NCI-H1092 (cell line): ENCODE measurements at regions not wholly inside any gene's neighbourhood (a gene's known extent, or its start where the extent isn't known, plus 50 kb on each side); places are given as distances from the start of the nearest gene placed in this dataset.
"Not testable (repeated sequence)": the region's sequence is repeated elsewhere in the genome, so short reads cannot be mapped to it uniquely, and the experiment has no call there.

Experiments used
- DNase-seq: peaks from one replicate; lab custom pipeline; 2025; lab: John Stamatoyannopoulos, UW

DNA sequence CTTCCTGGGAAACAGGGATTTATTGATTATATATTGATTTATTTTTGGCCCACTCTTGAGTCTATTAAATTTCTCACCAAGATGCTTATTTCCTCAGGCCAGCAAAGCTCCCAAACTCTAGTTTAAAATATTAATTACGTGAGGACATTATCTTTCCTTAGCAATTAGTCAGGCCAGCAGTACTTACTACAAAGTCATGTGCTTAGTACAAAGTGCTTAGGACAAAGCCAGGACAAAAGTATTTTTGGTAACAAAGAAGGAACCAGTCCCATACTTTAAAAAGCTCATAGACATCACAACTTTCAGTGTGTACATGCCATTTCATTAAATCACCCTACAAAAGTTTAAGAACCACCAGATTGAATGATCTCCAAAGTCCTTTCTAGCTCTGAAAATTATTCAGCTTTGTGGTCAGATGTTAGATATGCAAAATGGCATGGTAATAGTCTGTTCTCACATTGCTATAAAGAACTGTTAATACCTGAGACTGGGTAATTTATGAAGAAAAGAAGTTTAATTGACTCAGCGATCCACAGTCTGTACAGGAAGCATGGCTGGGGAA is 94.7 kb upstream of the PWP1 start:
- no peak for DNase-seq

DNA sequence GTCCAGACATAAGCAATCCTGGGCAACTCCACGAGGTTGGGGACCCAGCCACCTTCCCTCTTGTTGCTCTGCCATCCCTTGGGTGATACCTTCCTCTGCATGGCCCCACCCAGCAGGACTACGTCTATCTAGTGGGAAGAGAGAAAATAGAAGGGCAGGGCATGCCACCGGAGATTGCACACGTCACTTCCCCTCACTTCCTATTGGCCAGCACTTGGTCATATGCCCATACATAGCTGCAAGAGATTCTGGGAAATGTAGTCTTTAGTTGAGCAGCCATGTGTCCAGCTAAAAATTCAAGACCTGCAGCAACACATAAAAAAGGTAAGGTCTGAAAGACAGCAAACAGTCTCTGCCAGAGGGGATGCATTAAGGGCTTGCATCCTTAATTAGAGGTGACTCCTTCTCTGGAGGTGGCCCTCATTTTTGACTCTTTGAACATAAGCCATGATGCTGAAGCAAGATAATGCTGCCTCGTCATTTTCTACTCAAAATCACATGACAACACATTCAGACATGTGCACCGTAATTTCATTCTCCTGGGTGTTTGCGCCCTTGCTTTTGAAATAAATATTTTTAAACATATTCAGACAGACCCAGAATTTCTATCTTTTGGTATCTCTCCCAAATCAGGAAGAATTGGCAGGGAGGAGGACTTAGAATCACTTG is 91.8 kb upstream of the PWP1 start:
- DNase-seq, result no peak

DNA sequence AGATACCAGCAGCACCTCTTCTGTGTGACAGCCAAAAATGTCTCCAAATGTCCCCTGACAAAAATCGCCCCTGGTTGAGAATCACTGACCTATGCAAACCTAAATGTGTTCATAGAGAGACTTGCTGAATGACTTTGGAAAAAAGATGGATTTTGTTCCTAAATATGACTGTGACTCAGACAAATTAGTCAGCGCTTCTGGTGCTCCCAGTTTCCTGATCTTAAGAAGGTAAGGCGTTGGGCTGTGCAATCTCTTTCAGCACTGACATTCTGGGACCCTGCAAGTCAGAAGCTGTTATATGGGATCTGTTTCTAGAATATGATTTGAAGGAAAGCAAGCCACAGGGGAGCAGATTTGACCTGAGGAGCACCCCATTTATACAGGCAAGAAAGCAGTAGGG is 90.6 kb upstream of the PWP1 start:
- no peak for DNase-seq

DNA sequence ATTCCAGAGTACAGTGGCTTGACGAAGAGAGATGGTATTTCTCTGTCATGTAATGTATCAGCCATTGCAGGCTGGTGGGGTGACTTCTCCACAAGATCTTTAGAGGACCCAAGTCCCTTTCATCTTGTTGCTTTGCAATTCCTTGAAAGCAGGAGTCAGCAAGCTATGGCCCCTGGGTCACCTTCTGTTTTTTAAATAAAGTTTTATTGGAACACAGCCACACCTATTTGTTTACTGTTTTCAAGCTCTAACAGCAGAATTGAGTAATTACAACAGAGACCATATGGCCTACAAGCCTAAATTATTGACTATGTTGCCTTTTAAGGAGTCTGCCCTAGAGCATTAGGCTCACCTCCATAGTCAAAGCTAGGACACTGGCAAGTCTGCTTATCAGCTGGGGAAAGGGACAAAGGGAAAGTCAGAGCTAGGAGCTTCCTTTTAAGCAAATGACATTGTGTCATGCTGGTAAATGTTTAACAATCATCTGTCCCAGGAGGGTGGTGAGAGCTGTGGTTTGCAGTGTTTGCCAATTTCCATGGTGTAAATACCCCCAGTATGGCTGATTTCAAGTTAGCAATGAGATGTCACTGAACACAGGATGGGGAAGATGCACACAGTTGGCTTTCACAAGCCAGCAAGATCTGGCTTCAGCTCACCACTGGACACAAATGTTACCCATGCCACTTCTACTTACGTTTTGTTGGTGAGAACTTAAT is 87.7 kb upstream of the PWP1 start:
- no peak for DNase-seq

DNA sequence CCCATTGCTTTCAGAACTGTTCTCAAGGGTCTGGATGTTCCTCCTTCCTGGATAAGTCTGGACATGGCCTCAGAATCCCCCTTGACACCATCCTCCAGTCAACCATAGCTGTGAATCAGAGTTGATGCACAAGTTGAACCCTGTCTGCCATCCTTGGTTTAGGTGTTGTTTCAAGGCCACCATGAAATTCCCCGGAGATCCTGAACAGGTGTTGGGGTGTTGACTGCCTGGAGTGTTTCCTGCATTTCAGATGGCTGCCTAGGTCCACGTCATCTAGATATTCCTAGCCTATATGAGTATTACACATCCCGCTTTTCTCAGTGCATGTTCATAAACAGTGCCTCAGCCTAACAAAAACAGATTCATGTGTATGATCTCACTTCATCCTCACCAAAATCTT is 86.7 kb upstream of the PWP1 start:
- no peak for DNase-seq

DNA sequence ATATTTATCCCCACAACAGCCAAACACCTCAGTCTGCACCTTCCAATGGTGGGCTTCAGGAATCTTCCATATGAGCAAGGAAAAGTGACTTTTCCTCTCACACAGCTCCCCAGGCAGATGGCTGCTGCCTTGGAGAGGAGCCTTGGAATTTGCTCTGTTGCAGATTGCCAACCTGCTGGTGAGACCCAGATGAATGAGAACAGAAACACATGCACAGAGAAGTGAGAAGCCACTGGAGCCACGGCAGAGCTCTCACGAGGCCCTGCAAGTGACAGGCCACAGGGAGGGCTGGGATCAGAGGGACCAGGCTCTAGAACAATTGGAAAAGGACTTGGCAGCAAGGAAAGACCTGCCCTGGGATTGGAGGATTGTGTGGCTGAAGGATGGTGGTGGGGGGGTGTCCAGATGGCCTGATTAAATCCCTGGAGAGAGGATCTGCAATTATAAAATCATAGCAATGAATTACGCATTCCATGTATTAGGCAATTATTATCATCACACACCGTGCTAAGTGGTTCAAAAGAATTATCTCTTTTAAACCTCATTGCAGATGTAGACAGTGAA is 84.9 kb upstream of the PWP1 start:
- DNase-seq, result no peak

DNA sequence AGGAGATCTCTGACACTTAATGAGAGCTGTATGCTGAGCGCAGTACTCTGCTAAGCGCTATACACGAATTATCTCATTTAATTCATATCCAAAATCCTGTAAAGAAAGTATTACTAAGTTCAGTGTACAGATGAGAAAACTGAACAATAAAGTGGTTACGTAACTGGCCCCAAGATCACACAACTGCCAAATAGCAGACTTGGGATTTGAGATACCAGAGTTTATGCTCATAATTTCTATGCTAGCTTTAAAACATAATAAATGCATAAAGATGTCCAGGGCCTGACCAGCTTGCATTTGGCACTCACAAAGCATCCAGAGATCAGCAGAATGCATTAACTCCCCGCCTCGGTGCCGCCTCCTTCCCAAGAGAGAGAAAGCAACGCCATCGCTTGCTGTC is 83.2 kb upstream of the PWP1 start:
- DNase-seq, result no peak

DNA sequence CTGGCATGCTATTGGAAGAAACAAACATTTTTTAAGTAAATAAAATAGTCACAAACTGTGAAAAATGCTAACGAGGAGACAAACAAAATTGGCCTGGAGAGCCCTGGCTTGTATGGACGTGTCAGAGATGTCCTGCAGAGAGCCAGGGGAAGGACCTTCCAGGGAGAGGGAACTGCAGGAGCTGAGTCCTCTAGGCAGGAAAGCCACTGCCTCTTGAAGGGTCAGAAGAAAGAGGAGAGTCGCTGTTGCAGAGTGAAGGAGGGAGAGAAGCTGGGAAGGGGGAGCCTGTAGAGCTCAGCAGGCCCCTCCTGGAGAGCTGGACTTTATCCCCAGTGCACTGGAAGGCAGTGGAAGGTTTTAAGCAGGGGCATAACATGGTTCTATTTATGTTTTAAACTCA is 80.3 kb upstream of the PWP1 start:
- DNase-seq, result no peak

DNA sequence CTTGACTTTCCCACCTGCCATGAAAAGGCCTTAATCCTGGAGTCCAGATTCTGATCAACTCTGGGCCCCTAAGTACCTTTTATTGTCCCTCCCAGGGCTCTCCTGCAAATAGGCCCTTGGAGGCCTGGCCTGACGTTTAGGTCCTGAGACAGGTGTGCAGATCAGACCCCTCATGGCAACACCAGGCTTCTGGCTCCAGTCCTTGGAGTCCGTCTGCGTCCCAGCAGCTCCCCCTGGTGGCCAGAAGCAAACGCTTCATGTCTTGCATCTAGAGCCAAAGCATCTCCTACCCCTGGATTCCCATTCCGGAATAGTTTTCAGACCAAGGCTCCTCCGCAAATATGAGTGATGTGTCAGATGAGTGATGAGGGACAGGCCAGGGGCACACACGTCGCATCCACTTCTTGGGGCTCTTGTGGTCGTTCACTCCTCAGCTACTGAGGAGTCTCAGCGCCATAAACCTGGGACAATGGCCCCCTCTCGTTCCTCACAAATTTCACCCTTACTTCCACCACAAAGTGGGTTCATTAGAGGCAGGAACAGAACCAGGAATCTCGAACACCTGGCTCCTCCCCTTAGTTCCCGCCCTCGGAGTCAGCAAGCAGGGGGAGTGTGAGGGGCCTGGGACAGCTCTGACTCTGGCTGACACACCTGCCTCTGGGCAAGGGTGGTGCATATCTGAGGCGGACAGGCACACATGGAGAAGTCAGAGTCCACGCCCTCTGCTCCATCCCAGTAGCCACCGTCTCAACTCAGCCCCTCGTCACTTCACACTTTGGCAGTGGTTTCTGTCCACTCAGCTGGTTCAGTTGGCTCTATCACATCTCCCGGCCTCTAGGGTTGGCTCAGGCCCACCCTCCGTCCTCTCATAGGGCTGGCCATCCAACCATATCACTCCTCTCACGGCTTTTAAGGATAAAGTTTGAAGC is 77.9 kb upstream of the PWP1 start:
- peak; percentile 81 for DNase-seq

DNA sequence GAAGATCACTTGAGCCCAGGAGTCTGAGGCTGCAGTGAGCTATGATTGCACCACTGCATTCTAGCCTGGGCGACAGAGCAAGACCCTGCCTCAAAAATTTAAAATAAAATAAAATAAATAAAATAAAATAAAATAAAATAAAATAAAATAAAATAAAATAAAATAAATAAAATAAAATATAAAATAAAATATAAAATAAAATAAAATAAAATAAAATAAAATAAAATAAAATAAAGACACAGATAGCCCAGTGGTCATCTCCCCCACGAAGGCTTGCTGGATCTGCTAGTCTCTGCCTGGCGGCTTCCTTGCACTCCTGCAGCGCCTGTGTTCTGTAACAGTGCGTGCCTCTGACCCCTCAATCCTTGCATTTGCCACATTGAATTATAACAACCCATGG is 76.8 kb upstream of the PWP1 start:
- not testable (repeated sequence) for DNase-seq

DNA sequence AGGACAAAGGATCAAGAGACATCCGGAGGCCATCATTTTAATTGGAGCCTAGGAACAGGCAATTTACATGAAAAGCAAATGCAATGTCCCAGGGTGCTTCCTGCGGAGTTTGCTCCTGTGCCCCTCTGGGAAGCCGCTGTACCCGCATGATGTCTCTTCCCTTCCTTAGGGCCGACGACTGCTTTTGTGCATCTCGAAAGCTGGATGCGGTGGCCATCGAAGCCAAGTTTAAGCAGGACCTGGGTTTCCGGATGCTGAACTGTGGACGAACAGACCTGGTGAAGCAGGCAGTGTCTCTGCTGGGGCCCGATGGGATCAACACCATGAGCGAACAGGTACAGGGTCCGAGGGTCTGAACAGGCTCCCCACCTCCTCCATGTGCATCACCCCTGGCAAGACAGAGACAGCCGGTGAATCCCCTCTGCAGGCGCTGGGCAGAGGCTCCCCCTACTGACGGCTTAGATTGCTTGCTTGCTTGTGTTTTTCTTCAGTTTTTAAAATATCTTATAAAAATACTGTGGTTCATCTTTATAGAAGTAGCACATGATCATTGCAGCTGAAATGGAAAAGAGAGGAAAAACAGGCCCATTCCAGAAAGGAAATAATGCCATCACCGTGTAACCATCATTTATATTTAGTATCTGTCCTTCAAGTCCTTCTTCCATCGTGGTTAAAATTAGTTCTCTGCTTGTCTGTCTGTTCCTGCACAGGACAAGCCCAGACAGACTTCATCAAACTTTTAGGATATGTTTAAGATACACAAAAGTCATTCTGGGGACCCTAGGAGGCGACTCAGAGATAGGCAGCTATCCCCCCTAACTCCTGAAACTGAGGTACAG is 75.4 kb upstream of the PWP1 start:
- DNase-seq, result no peak

DNA sequence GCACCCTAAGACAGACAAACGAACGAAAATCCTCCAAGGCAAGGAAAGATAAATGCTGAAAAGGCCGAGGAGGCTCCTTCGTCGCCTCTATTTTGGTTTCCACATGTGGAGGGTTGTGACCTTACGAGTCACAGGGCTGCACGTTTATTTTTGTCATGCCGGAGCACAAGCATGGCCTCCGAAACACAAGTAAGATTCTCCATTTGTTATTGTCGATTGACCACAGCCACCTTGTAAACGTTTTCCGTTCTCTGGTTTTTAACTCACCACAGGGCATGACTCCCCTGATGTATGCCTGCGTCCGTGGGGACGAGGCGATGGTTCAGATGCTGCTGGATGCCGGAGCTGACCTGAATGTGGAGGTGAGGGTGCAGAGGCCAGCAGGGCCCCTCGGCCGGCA is 73.1 kb upstream of the PWP1 start:
- DNase-seq, result no peak

DNA sequence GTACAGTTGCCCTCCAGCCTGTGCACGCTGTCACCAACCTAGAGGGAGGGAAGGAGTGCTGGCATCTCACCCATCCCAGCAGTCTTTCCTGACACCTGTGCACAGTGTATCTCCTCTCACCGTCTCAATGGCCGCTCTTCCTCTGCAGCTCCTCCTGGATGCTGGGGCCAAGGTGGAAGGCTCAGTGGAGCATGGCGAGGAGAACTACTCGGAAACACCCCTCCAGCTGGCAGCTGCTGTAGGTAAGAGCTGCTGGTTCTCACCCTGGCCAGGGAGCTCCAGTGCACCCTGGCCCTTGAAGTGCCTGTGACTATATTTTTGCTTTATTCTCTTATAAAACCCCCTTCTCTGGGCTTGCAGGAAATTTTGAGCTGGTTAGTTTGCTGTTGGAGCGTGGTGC is 68.7 kb upstream of the PWP1 start:
- DNase-seq, result no peak

DNA sequence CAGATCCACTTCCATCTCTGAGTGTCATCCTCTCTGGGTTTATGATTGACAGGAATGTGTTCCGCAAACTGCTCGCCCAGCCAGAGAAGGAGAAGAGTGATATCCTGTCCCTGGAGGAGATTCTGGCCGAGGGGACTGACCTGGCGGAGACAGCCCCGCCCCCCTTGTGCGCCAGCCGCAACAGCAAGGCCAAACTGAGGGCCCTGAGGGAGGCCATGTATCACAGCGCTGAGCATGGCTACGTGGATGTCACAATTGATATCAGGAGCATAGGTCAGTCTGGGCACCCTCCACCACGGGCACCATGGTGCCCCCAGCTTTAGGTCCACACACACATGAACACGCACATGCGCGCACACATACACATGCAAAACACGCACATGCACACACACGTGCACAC is 67.5 kb upstream of the PWP1 start:
- no peak for DNase-seq

DNA sequence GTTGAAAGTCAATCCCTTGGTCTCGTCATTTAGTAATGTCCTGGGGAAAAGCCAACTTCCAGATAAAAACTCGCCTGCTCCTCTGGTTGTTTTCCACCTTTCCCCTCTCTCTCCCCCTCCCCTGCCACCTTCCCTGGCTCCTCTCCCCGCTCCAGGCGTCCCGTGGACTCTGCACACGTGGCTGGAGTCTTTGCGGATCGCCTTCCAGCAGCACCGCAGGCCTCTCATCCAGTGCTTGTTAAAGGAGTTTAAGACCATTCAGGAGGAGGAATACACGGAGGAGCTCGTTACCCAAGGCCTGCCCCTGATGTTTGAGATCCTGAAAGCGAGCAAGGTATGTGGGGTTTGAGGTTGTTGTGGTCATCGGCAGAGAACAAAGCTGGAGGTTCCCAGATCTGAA is 65.8 kb upstream of the PWP1 start:
- no peak for DNase-seq

DNA sequence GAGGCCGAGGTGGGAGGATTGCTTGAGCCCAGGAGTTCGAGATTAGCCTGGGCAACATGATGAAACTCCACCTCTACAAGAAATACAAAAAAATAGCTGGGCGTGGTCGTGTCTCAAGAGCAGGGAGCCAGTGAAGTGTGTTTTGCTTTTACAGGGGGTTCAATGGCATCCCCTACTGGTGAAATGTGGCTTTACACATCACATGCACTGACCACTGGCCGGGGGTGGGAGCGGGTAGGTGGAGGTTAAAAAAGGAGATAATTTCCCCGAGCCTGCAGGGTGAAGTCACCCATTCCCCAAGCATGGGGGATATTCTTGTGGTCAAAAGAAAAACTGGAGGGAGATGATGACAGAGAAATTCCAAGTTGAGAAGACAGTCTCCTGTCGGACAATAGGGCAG is 63.6 kb upstream of the PWP1 start:
- DNase-seq, result no peak

DNA sequence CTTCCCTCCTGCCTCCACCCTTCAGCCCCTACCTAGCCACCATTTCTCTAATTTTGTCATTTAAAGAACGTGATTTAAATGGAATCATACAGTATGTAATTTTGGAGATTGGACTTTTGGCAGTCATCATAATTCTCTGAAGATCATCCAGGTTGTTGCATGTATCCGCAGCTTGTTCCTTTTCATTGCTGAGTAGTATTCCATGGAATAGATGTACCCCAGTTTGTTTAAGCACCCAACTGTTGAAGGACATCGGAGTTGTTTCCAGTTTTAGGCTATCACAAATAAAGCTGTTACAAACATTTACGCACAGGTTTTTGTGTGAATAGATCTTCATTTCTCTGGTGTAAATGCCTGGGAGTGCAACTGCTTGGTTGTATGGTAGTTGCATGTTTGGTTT is 61.1 kb upstream of the PWP1 start:
- no peak for DNase-seq

DNA sequence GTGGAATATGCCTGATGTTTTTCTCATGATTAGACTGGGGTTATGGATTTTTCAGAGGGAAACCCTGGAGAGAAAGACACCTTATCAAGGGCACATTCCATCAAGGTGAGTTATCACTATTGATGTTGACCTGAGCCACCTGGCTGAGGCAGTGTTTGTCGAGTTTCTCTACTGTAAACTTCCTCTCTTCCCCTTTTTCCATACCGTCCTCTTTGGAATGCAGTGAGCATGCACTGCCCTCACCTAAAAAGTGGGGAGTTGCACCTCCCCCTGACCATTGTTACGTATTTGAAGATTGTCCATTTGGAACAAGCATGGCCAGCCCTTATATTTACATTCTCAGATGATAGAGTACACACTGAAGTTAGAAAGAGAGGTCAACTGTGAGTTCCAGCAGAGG is 53.9 kb upstream of the PWP1 start:
- DNase-seq, result no peak

DNA sequence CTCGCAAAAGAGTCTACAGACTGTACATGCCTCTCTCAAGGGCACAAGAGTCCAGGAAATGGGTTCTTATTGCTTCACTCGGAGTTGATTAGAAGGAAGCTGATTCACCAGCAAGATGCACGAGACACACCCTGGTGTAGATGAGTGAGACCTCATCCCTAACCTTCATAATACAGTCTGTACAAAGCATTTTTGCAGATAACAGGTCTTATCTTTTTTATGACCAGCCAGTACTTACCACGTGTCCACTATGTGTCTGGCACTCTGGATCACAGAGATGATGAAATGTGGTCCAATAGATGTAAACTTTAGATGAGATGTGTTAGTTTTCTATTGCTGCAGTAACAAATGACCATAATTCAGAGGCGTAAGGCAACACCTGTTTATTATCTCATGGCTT is 53.4 kb upstream of the PWP1 start:
- no peak for DNase-seq

DNA sequence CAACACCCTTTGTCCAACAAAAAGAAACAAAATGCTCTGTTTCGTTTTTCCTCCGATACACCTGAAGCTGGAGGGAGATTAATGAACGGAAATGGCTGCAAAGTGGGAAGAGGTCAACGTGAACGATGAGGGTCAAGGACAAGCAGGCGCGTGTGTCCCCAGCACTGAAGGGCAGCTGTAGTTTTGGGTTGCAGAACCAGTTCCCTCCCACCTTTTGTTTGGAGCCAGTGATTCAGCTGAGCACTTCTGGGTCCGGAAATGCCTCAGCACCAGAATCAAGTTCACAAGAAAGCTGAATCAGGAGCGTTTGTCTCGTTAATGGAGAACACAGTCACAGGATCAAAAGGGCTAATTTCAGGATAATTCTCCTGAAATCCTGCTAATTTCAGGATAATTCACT is 51.1 kb upstream of the PWP1 start:
- no peak for DNase-seq

DNA sequence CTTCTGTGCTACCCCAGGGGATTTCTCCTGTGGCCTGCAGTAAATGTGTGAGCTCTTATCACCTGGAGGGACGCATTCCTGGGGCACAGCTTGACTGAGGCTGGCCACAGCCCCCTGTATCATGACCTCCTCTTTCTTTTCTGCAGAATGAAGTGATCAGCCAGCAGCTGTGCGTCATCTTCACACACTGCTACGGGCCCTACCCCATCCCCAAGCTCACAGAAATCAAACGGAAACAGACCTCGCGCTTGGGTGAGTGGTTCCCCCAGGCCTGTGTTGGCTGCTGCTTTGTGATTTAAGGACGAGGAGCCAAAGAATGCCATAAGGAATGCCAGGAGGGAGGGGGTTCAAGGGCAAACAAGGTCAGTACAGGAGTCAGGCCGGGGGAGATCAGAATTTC is 50.5 kb upstream of the PWP1 start:
- DNase-seq, result no peak
